HT-29 (cell line): ENCODE measurements at regions not wholly inside any gene's neighbourhood (a gene's known extent, or its start where the extent isn't known, plus 50 kb on each side); places are given as distances from the start of the nearest gene placed in this dataset.
"Not testable (repeated sequence)": the region's sequence is repeated elsewhere in the genome, so short reads cannot be mapped to it uniquely, and the experiment has no call there.

Source experiments
- DNase-seq: peaks from one replicate; pipeline ENCODE4 v3.0.0-alpha.2; 2015; ENCODE audit warnings: low spot score

DNA sequence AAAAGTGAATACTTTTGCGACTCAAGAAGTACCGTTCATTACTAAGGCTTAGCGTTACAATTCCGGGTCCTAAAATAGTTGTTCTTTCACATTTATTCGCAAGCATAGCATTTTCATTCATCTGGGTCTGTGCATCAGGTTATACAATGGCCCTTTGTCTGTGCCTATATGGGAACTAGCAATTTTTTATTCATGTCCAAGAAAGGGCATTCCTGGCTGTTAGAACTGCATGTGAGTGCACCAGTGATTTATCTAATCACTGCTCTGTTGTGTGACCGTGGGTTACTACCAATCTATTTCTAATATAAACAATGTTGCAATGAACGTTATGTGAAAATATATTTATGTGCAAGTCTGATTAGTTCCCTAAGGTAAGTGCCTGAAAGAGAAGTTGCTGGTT lies 63.8 kb downstream of the SPANXA1 start:
- not testable (repeated sequence) for DNase-seq

DNA sequence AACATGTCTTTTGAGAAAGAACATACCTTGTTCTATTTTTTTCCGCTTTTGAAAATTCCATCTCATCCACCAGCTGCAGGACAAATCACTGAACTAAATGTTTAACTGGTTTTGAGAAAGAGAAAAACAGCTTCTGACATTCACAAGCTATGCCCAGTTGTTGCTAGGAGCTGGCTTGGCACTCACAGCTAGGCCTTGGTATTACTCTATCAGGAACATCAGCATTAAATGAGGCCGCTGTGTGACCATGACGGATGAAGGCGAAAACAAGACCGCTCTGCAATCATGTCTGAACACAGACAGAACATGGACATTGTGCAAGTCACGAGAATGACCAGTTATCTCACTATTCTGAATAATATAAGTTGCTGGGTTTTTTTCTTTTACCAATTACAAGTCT lies 108.8 kb downstream of the SPANXA1 start:
- DNase-seq, result not testable (repeated sequence)

GRCh38 chrX:141469469-141469868 lies 115.1 kb downstream of the SPANXA1 start:
- DNase-seq, result no peak

DNA sequence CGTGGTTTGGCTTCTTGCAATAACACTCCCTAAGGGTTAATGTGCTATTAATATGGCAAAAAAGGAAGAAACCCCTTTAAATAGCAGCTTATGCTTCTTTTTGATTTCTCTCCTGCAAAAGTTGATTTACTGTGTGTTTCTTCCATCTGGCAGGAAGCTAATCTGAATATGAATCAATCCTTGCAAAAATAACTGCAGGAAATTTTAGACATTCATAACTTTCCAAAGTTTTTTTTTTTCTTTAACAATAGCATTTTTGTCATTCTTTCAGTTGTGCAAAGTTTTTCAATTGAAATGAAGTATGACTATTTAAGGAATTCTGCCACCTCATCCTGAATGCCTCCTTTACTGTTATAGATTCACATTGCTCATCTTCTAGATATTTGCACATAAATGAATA lies 115.6 kb downstream of the SPANXA1 start:
- DNase-seq, result no peak

DNA sequence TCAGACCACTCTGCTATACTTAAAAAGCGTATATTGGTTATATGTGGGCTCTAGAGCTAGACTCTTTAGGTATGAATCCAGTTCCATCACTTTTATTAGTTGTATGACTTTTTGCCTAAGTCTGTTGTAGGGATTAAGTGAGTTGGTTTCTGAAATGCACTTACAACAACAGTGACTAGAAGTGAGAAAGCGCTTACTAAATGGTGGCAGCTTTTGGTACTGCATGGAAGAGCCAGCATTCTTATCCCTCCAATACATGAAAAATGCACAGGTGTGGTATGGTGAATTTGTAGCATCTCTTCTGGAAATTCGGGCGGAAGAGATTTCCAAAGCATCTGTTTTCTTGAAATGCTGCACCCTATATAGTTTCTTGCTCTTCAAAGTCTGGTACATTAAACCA lies 117.1 kb downstream of the SPANXA1 start:
- peak; percentile 36 for DNase-seq

GRCh38 chrX:141455103-141455502 lies 129.4 kb downstream of the SPANXA1 start:
- no peak for DNase-seq

DNA sequence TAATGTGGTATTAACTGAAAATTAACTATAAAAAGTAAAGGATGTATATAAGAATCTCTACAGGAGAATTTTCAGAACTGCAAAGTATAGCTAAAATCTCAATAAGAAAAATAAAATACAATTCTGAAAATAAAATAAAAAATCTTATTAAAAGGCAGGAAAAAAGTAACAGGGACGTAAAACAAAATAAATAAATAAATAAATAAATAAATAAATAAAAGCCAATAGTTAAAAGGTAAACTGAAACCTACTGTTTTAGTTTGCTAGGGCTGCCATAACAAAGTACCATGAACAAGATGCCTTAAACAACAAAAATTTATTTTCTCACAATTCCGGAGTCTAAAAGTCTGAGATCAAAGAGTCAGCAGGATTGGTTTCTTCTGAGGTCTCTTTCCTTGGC lies 140.6 kb downstream of the SPANXA1 start:
- DNase-seq, result no peak

DNA sequence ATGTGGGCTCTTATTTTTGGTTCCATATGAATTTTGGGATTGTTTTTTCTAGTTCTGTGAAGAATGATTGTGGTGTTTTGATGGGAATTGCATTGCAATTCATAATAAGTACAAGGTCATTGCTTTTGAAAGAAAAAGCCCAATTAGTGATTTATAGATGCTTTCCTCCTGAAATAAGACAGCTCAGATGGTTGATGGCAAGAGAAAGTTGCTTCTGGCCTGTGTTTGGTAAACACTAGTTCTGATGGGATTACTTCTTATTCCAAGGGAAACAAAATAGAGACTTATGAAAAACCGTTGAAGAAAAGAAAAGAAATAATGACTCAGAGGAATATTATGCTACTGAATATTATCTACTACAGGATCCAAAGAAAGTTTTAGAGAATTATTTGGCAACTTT lies 144.9 kb downstream of the SPANXA1 start:
- no peak for DNase-seq

DNA sequence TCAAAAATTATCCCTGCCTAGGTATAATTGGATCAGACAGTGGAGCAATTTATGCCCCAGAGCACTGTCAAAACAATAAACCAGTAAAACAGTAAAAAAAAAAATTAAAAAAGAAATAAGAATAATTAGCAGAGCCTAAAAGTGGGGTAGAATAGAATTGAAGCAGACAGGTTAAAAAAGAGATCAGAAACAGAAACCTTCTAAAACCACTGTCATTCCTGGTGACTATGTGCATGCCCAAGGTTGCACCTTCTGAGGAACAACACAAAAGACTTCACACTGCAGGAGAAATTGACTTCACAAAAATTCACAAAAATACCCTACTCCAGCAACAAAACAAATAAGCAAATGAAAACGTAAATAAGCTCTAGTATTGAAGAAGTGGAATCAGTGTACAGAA lies 168.6 kb downstream of the SPANXA1 start:
- no peak for DNase-seq

GRCh38 chrX:141405853-141406492 lies 163.7 kb upstream of the SPANXC start:
- peak; percentile 41 for DNase-seq

DNA sequence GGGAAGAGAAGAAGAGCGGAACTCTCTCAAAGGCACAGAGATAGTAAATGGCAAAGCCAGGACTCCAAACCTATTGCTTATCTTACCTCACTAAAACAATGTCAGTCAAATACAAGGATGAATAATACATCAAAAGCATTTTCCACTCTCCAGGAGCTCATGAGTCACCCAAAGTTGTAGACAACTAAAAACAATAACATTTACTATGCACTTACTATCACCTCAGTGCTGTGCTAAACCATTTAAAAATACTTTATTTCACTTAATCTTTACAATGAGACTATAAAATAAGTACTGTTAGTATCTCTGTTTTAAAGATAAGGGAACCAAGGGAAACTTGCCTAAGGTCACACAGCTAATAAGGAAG lies 163.2 kb upstream of the SPANXC start:
- peak; percentile 7 for DNase-seq

- no peak for DNase-seq
Observed at GRCh38 chrX:141402897-141403610, 160.7 kb upstream of the SPANXC start.

GRCh38 chrX:141396536-141396935 lies 154.2 kb upstream of the SPANXC start:
- no peak for DNase-seq

- DNase-seq, result no peak
Observed at GRCh38 chrX:141375011-141375760, 132.9 kb upstream of the SPANXC start.

DNA sequence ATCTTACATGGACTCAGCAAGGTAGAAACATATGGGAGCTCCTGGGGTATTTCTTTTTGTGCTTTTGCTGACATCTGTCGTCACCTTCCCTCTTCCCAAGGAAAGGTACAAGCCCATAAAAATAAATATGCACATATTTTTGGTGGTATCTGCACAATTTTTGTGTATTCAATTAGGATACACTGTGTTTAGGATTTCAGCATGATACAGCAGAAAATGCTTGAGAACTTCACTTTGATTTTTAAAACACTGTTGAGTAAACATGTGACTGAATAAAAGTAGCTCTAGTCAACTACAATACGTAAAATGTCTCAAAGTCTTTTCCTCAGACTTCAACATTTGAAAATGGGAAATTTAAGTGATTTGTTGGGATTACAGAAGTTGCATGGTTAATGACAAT lies 99.4 kb upstream of the SPANXC start:
- DNase-seq, result no peak

GRCh38 chrX:141341341-141341740 lies 99.0 kb upstream of the SPANXC start:
- no peak for DNase-seq

GRCh38 chrX:141320801-141321200 lies 78.5 kb upstream of the SPANXC start:
- DNase-seq, result no peak

DNA sequence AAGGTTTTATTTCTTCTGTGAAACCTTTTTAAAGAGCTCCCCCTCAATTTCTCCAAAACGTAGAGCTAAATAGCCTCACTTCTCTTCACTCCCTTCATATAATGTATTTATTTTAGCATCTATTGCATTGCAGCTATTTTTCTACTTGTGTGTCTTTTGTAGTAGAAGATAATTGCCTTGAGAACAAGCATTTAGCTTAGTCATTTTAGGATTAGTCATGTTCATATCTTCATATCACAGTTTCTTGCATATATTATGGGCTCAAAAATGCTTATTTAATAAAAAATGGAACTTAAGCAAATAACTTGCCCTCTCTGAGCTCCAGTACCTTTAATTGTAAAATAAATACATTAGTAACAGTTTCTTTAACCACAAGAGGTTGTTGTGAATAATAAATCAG lies 72.1 kb upstream of the SPANXC start:
- no peak for DNase-seq

DNA sequence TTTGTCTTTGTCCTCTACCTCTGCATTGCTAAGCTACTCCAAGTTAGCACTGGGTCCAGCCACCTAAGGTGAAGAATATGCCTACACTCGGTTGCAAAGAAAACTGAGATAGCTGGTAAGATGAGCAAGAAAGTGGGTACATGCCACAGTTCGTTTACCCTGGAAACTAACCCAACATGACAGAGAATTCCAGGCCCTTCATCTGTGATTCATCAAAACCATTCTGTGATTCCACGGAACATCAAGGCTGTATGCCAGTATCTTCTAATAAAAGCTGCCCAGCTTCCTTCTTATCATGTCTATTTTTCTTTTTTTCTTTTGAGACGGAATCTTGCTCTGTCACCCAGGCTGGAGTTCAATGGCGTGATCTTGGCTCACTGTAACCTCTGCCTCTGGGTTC lies 58.7 kb upstream of the SPANXC start:
- no peak for DNase-seq
